HepG2 (cell line): ENCODE measurements at regions not wholly inside any gene's neighbourhood (a gene's known extent, or its start where the extent isn't known, plus 50 kb on each side); places are given as distances from the start of the nearest gene placed in this dataset.

Source experiments
- ATF1 ChIP-seq: IDR thresholded peaks from 2 replicates; pipeline ENCODE4 v1.6.1; 2016; ENCODE audit warnings: mild to moderate bottlenecking, control low read depth
- CEBPB ChIP-seq: IDR thresholded peaks from 2 replicates; pipeline ENCODE4 v1.6.1; 2011; ENCODE audit warnings: low read depth, low read length, improper control_type of control experiment, borderline replicate concordance
- HMGXB4 ChIP-seq, 2 experiments: sonication (generic) in 1 of 2; formaldehyde crosslinking in 1 of 2; IDR thresholded peaks; 2 replicates each; pipeline versions ENCODE4 v1.4.0 to v1.6.1; 2018 to 2020; ENCODE audit warnings: missing genetic modification reagents in 2 of 2, borderline replicate concordance in 1 of 2, low read depth in 1 of 2, mild to moderate bottlenecking in 1 of 2, missing biosample characterization in 1 of 2
- NFIB ChIP-seq: sonication (generic); formaldehyde crosslinking; IDR thresholded peaks from 2 replicates; pipeline ENCODE4 v1.9.0; 2021; ENCODE audit warnings: missing genetic modification reagents, mild to moderate bottlenecking, borderline replicate concordance
- PPARG ChIP-seq: conservative IDR thresholded peaks from 2 replicates; pipeline ENCODE4 v1.6.1; 2016; ENCODE audit warnings: missing biosample characterization, missing genetic modification reagents
- RXRB ChIP-seq: IDR thresholded peaks from 2 replicates; pipeline ENCODE4 v1.6.1; 2016; ENCODE audit warnings: borderline replicate concordance, missing genetic modification reagents, missing compliant biosample characterization
- SIX4 ChIP-seq: sonication (generic); formaldehyde crosslinking; IDR thresholded peaks from 2 replicates; pipeline ENCODE4 v1.4.0; 2020; ENCODE audit warnings: missing genetic modification reagents
- SOX6 ChIP-seq, 2 experiments: fragments of 450-650 bp in 1 of 2; sonication (generic) in 1 of 2; formaldehyde crosslinking in 1 of 2; IDR thresholded peaks; 2 replicates each; pipeline versions ENCODE4 v1.4.0 to v1.6.1; 2017 to 2020; ENCODE audit warnings: antibody characterized with exemption in 1 of 2, mild to moderate bottlenecking in 1 of 2, missing genetic modification reagents in 1 of 2
- SP2 ChIP-seq: sonication (generic); formaldehyde crosslinking; IDR thresholded peaks from 2 replicates; pipeline ENCODE4 v1.5.1; 2020; ENCODE audit warnings: mild to moderate bottlenecking, missing genetic modification reagents
- TMF1 ChIP-seq: sonication (generic); formaldehyde crosslinking; IDR thresholded peaks from 2 replicates; pipeline ENCODE4 v1.8.1; 2022; ENCODE audit warnings: low read depth, missing genetic modification reagents
- XBP1 ChIP-seq: sonication (generic); formaldehyde crosslinking; IDR thresholded peaks from 2 replicates; pipeline ENCODE4 v1.5.0; 2020; ENCODE audit warnings: missing genetic modification reagents
- ZBTB21 ChIP-seq: sonication (generic); formaldehyde crosslinking; IDR thresholded peaks from 2 replicates; pipeline ENCODE4 v1.4.0; 2020; ENCODE audit warnings: missing genetic modification reagents
- ZBTB38 ChIP-seq: sonication (generic); formaldehyde crosslinking; IDR thresholded peaks from 2 replicates; pipeline ENCODE4 v1.5.1; 2020; ENCODE audit warnings: mild to moderate bottlenecking, missing genetic modification reagents
- ZBTB46 ChIP-seq: sonication (generic); formaldehyde crosslinking; IDR thresholded peaks from 2 replicates; pipeline ENCODE4 v1.4.0; 2020; ENCODE audit warnings: mild to moderate bottlenecking, missing genetic modification reagents, borderline replicate concordance
- ZFP36L1 ChIP-seq: sonication (generic); formaldehyde crosslinking; IDR thresholded peaks from 2 replicates; pipeline ENCODE4 v1.8.0; 2022; ENCODE audit warnings: mild to moderate bottlenecking, missing genetic modification reagents, moderate library complexity
- ZFYVE20 ChIP-seq: sonication (generic); formaldehyde crosslinking; IDR thresholded peaks from 2 replicates; pipeline ENCODE4 v1.8.0; 2023; ENCODE audit warnings: low read depth, mild to moderate bottlenecking, moderate library complexity, missing genetic modification reagents, borderline replicate concordance
- ZNF142 ChIP-seq: sonication (generic); formaldehyde crosslinking; IDR thresholded peaks from 2 replicates; pipeline ENCODE4 v1.4.0; 2020; ENCODE audit warnings: missing genetic modification reagents
- ZNF333 ChIP-seq: sonication (generic); formaldehyde crosslinking; IDR thresholded peaks from 2 replicates; pipeline ENCODE4 v1.4.0; 2020; ENCODE audit warnings: mild to moderate bottlenecking, missing genetic modification reagents, borderline replicate concordance
- ZNF556 ChIP-seq: sonication (generic); formaldehyde crosslinking; IDR thresholded peaks from 2 replicates; pipeline ENCODE4 v1.4.0; 2020; ENCODE audit warnings: mild to moderate bottlenecking, missing genetic modification reagents, borderline replicate concordance
- ZNF644 ChIP-seq: IDR thresholded peaks from 2 replicates; pipeline ENCODE4 v1.6.1; 2016; ENCODE audit warnings: low read depth
- ZNF772 ChIP-seq: sonication (generic); formaldehyde crosslinking; IDR thresholded peaks from 2 replicates; pipeline ENCODE4 v1.5.0; 2020; ENCODE audit warnings: mild to moderate bottlenecking, missing genetic modification reagents

GRCh38 chr2:142180820-142181533 lies 50.2 kb upstream of the LRP1B start (continued):
- TF ChIP-seq SP2 (CRISPR knock-in tag): 0 out of 2 replicates have a peak, but pooled peaks have one; percentile 26
- TF ChIP-seq ATF1 (CRISPR knock-in tag): no peak
- TF ChIP-seq HMGXB4 (CRISPR knock-in tag; IDR thresholded peaks at IDR 0.05; ENCODE audit: borderline replicate concordance in 1 of 2, low read depth in 1 of 2): peak in 1 of 2 experiments; percentile 75; a peak in 2 of 4 replicates
- TF ChIP-seq ZNF333 (CRISPR knock-in tag): no peak
- no peak for TF ChIP-seq SIX4 (CRISPR knock-in tag)
- TF ChIP-seq ZBTB21 (CRISPR knock-in tag): no peak
- TF ChIP-seq ZNF644: no peak
- no peak for TF ChIP-seq ZNF556 (CRISPR knock-in tag)
- no peak for TF ChIP-seq ZBTB46 (CRISPR knock-in tag)
- TF ChIP-seq PPARG (CRISPR knock-in tag): no peak
- TF ChIP-seq ZBTB38 (CRISPR knock-in tag): no peak
- TF ChIP-seq ZNF142 (CRISPR knock-in tag): no peak
- no peak for TF ChIP-seq TMF1
- TF ChIP-seq RXRB (CRISPR knock-in tag): no peak
- no peak for TF ChIP-seq XBP1 (CRISPR knock-in tag)
- TF ChIP-seq ZFYVE20 (CRISPR knock-in tag): no peak
- no peak for TF ChIP-seq NFIB (CRISPR knock-in tag)
- no peak for TF ChIP-seq ZFP36L1 (CRISPR knock-in tag)
- no peak for TF ChIP-seq CEBPB
- no peak for TF ChIP-seq ZNF772 (CRISPR knock-in tag)
- no peak for TF ChIP-seq SOX6 (IDR thresholded peaks at IDR 0.05)
- no peak for TF ChIP-seq SOX6 (CRISPR knock-in tag; IDR thresholded peaks at IDR 0.05)
